Keratinocyte (primary cell): ENCODE measurements at regions not wholly inside any gene's neighbourhood (a gene's known extent, or its start where the extent isn't known, plus 50 kb on each side); places are given as distances from the start of the nearest gene placed in this dataset.

Source experiments
- DNase-seq: peaks from one replicate; pipeline ENCODE4 v3.0.0-alpha.2; 2011; ENCODE audit warnings: low read depth, missing footprints, low spot score
- FAIRE-seq: peaks from 2 replicates; lab custom pipeline; 2011; peaks lifted over from hg19 to GRCh38; lab: Jason Lieb, UNC
- H2AFZ ChIP-seq: 2 replicates; pipeline ENCODE4 v1.6.0; 2012; ENCODE audit warnings: low read length, control low read depth, inconsistent platforms; ENCODE audit not compliant: control insufficient read depth
- H3K27ac ChIP-seq: 2 replicates; pipeline ENCODE4 v1.5.1; 2011; ENCODE audit warnings: low read length; ENCODE audit not compliant: control insufficient read depth, insufficient read depth
- H3K27me3 ChIP-seq: 3 replicates; pipeline ENCODE4 v1.6.0; 2011; ENCODE audit warnings: low read length; ENCODE audit not compliant: control insufficient read depth, insufficient read depth; ENCODE audit errors: extremely low read depth
- H3K36me3 ChIP-seq, 2 experiments: 2 replicates in 1 of 2; 3 replicates in 1 of 2; pipeline ENCODE4 v1.5.1; 2011; ENCODE audit warnings: low read length in 2 of 2, mild to moderate bottlenecking in 1 of 2; ENCODE audit not compliant: control insufficient read depth in 2 of 2, insufficient read depth in 2 of 2; ENCODE audit errors: extremely low read depth in 1 of 2
- H3K4me1 ChIP-seq: 3 replicates; pipeline ENCODE4 v1.5.1; 2011; ENCODE audit warnings: low read length; ENCODE audit not compliant: control insufficient read depth, insufficient read depth; ENCODE audit errors: extremely low read depth
- H3K4me2 ChIP-seq: 3 replicates; pipeline ENCODE4 v1.6.0; 2011; ENCODE audit warnings: low read depth, low read length; ENCODE audit not compliant: control insufficient read depth, insufficient read depth; ENCODE audit errors: extremely low read depth
- H3K4me3 ChIP-seq, 3 experiments: fragments of 200-600 bp in 1 of 3; sonication (generic) in 1 of 3; 2 replicates in 2 of 3; 3 replicates in 1 of 3; pipeline ENCODE4 v1.5.1; 2011 to 2016; ENCODE audit warnings: low read length in 3 of 3, mild to moderate bottlenecking in 3 of 3, control low read depth in 2 of 3, inconsistent platforms in 1 of 3, low read depth in 1 of 3, mixed read lengths in 1 of 3, mixed run types in 1 of 3, moderate library complexity in 1 of 3; ENCODE audit not compliant: control insufficient read depth in 2 of 3, insufficient read depth in 2 of 3; ENCODE audit errors: extremely low read depth in 1 of 3
- H3K79me2 ChIP-seq: 2 replicates; pipeline ENCODE4 v1.6.0; 2012; ENCODE audit warnings: low read length; ENCODE audit not compliant: control insufficient read depth, insufficient read depth
- H3K9ac ChIP-seq: 3 replicates; pipeline ENCODE4 v1.6.0; 2011; ENCODE audit warnings: low read length; ENCODE audit not compliant: control insufficient read depth, insufficient read depth; ENCODE audit errors: extremely low read depth
- H3K9me1 ChIP-seq: 3 replicates; pipeline ENCODE4 v1.6.0; 2011; ENCODE audit warnings: low read length; ENCODE audit not compliant: control insufficient read depth, insufficient read depth; ENCODE audit errors: extremely low read depth
- H3K9me3 ChIP-seq: 2 replicates; pipeline ENCODE4 v1.5.1; 2012; ENCODE audit warnings: low read depth, low read length; ENCODE audit not compliant: control insufficient read depth
- H4K20me1 ChIP-seq: 3 replicates; pipeline ENCODE4 v1.6.0; 2011; ENCODE audit warnings: low read length; ENCODE audit not compliant: control insufficient read depth, insufficient read depth; ENCODE audit errors: extremely low read depth
- EZH2 ChIP-seq: IDR thresholded peaks from one replicate; pipeline ENCODE4 v1.6.1; 2012; ENCODE audit warnings: inconsistent platforms, mild to moderate bottlenecking, low read length, moderate library complexity
- dilution Hi-C: fragments of 300-500 bp; cut with MboI; formaldehyde crosslinking; loops from one replicate; pipeline ENCODE4 v1.7.0; 2020; ENCODE audit warnings: low sequenced_read_pairs; ENCODE audit not compliant: extremely low pct_ligation_motif_present
- TF ChIP-seq, protein P1 (sequence below), 3 experiments: IDR thresholded peaks in 1 of 3; conservative IDR thresholded peaks in 1 of 3; optimal IDR thresholded peaks in 1 of 3; 2 replicates in 2 of 3; 3 replicates in 1 of 3; pipeline versions ENCODE3 to v1.5.1; 2011; ENCODE audit warnings: low read length in 3 of 3, mild to moderate bottlenecking in 3 of 3, moderate library complexity in 2 of 3, control low read depth in 1 of 3, inconsistent platforms in 1 of 3; ENCODE audit not compliant: insufficient read depth in 2 of 3; ENCODE audit errors: extremely low read depth in 1 of 3

DNA sequence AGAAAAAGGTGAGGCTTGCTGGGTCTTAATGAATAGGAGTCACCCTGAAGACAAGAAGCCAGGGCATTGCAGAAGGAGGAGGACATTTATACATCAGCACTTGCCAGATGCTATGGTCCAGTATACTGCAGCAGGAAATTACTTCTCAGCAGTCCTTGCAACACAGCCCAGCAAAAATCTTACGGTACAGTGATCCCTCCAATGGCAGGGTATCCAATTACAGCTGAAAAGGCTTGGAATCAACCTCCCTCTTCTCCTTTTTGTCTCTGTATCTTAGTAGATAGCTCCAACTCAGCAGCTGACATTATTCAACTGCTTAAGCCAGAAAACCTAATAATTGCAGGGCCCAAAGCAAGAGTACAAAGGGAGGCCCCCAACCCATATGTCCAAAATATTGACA is 128.3 kb upstream of the COBL start:
- H3K9ac ChIP-seq, result no peak overlapping the region
- H3K4me1 ChIP-seq, result no peaks in the 10 kb centered on the region
- H2AFZ ChIP-seq, result no peak overlapping the region
- H3K9me3 ChIP-seq, result no peaks in the 10 kb centered on the region
- TF ChIP-seq, protein P1, sequence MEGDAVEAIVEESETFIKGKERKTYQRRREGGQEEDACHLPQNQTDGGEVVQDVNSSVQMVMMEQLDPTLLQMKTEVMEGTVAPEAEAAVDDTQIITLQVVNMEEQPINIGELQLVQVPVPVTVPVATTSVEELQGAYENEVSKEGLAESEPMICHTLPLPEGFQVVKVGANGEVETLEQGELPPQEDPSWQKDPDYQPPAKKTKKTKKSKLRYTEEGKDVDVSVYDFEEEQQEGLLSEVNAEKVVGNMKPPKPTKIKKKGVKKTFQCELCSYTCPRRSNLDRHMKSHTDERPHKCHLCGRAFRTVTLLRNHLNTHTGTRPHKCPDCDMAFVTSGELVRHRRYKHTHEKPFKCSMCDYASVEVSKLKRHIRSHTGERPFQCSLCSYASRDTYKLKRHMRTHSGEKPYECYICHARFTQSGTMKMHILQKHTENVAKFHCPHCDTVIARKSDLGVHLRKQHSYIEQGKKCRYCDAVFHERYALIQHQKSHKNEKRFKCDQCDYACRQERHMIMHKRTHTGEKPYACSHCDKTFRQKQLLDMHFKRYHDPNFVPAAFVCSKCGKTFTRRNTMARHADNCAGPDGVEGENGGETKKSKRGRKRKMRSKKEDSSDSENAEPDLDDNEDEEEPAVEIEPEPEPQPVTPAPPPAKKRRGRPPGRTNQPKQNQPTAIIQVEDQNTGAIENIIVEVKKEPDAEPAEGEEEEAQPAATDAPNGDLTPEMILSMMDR (optimal IDR thresholded peaks at IDR 0.05 in 1 of 3, IDR thresholded peaks at IDR 0.05 in 1 of 3, conservative IDR thresholded peaks at IDR 0.05 in 1 of 3; ENCODE audit: extremely low read depth in 1 of 3, insufficient read depth in 2 of 3, low read length in 3 of 3), result no peak
- no peak for TF ChIP-seq EZH2
- no peaks in the 10 kb centered on the region for H3K9me1 ChIP-seq
- no peak overlapping the region for H3K27ac ChIP-seq
- no peaks in the 10 kb centered on the region for H3K79me2 ChIP-seq
- H3K4me2 ChIP-seq, result no peak overlapping the region
- no peak for FAIRE-seq
- no peak overlapping the region for H3K4me3 ChIP-seq
- no peak for DNase-seq
- dilution Hi-C loops, result no loop called here
- H3K36me3 ChIP-seq, result no peaks in the 10 kb centered on the region
- no peaks in the 10 kb centered on the region for H4K20me1 ChIP-seq
- no peaks in the 10 kb centered on the region for H3K27me3 ChIP-seq

- Histone ChIP-seq H3K79me2 (no peaks in the 10 kb centered on the region), H3K27me3 (no peaks in the 10 kb centered on the region), H3K9me1 (no peaks in the 10 kb centered on the region), H3K4me1 (no peaks in the 10 kb centered on the region), H3K27ac (no peak overlapping the region), H4K20me1 (no peaks in the 10 kb centered on the region), H3K4me3 (no peak overlapping the region), H3K36me3 (no peaks in the 10 kb centered on the region), H2AFZ (no peak overlapping the region), H3K9ac (no peak overlapping the region), H3K4me2 (no peak overlapping the region), H3K9me3 (no peaks in the 10 kb centered on the region)
- no peak for TF ChIP-seq EZH2
- TF ChIP-seq, protein P1 (optimal IDR thresholded peaks at IDR 0.05 in 1 of 3, IDR thresholded peaks at IDR 0.05 in 1 of 3, conservative IDR thresholded peaks at IDR 0.05 in 1 of 3; ENCODE audit: extremely low read depth in 1 of 3, insufficient read depth in 2 of 3, low read length in 3 of 3), result peak; percentile 69 to 83 (median 70)
- DNase-seq (no peak), FAIRE-seq (peak; percentile 70)
- dilution Hi-C loops, result no loop called here
Measured at GRCh38 chr7:51430480-51431086, 114.0 kb upstream of the COBL start.
